ENCODE measurements at regions not wholly inside any gene's neighbourhood (a gene's known extent, or its start where the extent isn't known, plus 50 kb on each side); places are given as distances from the start of the nearest gene placed in this dataset.

DNA sequence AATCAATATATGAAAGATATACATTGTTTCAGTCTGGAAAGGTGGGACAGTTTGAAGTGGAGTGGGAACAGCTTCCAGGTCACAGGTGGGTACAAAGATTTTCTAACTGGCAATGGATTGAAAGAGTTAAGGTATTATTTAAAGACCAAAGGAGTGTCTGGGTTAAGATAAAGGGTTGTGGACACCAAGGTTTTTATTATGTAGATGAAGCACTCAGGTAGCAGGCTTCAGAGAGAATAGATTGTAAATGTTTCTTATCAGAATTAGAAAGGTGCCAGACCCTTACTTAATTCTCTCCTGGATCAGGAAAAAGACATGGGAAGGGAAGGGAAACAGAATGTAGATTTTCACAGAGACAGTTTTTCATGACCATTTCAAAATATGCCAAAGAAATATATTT is 1174.8 kb downstream of the MAT2B start:
- TF ChIP-seq, protein P1, sequence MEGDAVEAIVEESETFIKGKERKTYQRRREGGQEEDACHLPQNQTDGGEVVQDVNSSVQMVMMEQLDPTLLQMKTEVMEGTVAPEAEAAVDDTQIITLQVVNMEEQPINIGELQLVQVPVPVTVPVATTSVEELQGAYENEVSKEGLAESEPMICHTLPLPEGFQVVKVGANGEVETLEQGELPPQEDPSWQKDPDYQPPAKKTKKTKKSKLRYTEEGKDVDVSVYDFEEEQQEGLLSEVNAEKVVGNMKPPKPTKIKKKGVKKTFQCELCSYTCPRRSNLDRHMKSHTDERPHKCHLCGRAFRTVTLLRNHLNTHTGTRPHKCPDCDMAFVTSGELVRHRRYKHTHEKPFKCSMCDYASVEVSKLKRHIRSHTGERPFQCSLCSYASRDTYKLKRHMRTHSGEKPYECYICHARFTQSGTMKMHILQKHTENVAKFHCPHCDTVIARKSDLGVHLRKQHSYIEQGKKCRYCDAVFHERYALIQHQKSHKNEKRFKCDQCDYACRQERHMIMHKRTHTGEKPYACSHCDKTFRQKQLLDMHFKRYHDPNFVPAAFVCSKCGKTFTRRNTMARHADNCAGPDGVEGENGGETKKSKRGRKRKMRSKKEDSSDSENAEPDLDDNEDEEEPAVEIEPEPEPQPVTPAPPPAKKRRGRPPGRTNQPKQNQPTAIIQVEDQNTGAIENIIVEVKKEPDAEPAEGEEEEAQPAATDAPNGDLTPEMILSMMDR (IDR thresholded peaks at IDR 0.05 in 8 of 11, conservative IDR thresholded peaks at IDR 0.05 in 3 of 11): no peak
- no peak for TF ChIP-seq POLR2A (IDR thresholded peaks at IDR 0.05)
- TF ChIP-seq POLR2AphosphoS5 (IDR thresholded peaks at IDR 0.05): no peak
